T-cell (primary cell): ENCODE measurements at regions not wholly inside any gene's neighbourhood (a gene's known extent, or its start where the extent isn't known, plus 50 kb on each side); places are given as distances from the start of the nearest gene placed in this dataset.

Source experiments
- ATAC-seq, 4 experiments: fragments of 200-7000 bp in 3 of 4; fragments of 150-1000 bp in 1 of 4; cut with Tn5 transposase; replicated peaks in 1 of 4; 1 replicate in 3 of 4; 2 replicates in 1 of 4; pipeline ENCODE4 v1.10.0; 2021; ENCODE audit warnings: moderate library complexity in 3 of 4, mild to moderate bottlenecking in 2 of 4, moderate number of reproducible peaks in 1 of 4
- CTCF ChIA-PET, 2 donors: fragments of 300-600 bp; sonication (Branson Sonifier 250); formaldehyde crosslinking; loops; one replicate each; lab custom pipeline; 2022; ENCODE audit warnings: antibody characterized with exemption in 2 of 2; lab: Charles Lee
- POLR2A ChIA-PET, 2 donors: fragments of 300-600 bp; sonication (Branson Sonifier 250); formaldehyde crosslinking; loops; one replicate each; lab custom pipeline; 2022; ENCODE audit warnings: antibody characterized with exemption in 2 of 2; lab: Charles Lee
- DNase-seq, 35 experiments: peaks; one replicate each; pipeline versions ENCODE4 v3.0.0 to v3.0.0-alpha.2; 2013 to 2023
- H3K27ac ChIP-seq: one replicate; pipeline ENCODE4 v1.5.1; 2013; ENCODE audit warnings: low read length
- H3K27me3 ChIP-seq, 2 experiments: replicated peaks in 1 of 2; 1 replicate in 1 of 2; 2 replicates in 1 of 2; pipeline versions ENCODE4 v1.6.1 to v1.7.0; 2013; ENCODE audit warnings: low read length in 1 of 2, mixed read lengths in 1 of 2; ENCODE audit not compliant: control insufficient read depth in 2 of 2, insufficient read depth in 2 of 2; ENCODE audit errors: extremely low read depth in 1 of 2
- H3K36me3 ChIP-seq, 2 donors: 1 replicate in 1 of 2; 2 replicates in 1 of 2; pipeline versions ENCODE4 v1.6.1 to v1.7.0; 2013; ENCODE audit warnings: low read length in 1 of 2; ENCODE audit not compliant: control insufficient read depth in 2 of 2, insufficient read depth in 1 of 2; ENCODE audit errors: extremely low read depth in 1 of 2
- H3K4me1 ChIP-seq, 2 experiments: 1 replicate in 1 of 2; 2 replicates in 1 of 2; pipeline versions ENCODE4 v1.6.1 to v1.7.0; 2013; ENCODE audit warnings: low read length in 2 of 2, mixed read lengths in 1 of 2; ENCODE audit not compliant: insufficient read depth in 2 of 2, control insufficient read depth in 1 of 2; ENCODE audit errors: extremely low read depth in 1 of 2
- H3K4me3 ChIP-seq, 2 donors: 1 replicate in 1 of 2; 2 replicates in 1 of 2; pipeline versions ENCODE4 v1.5.1 to v1.7.0; 2013; ENCODE audit warnings: mild to moderate bottlenecking in 2 of 2, low read length in 1 of 2, moderate library complexity in 1 of 2; ENCODE audit not compliant: control insufficient read depth in 1 of 2; ENCODE audit errors: extremely low read depth in 1 of 2
- H3K9me3 ChIP-seq: 2 replicates; pipeline ENCODE4 v1.7.0; 2013
- H3K27ac Mint-ChIP-seq, 2 donors: one replicate each; pipeline ENCODE4 v1.8.0; 2020 to 2021; ENCODE audit warnings: mild to moderate bottlenecking in 2 of 2, mixed read lengths in 2 of 2
- H3K27me3 Mint-ChIP-seq, 2 donors: one replicate each; pipeline ENCODE4 v1.8.0; 2021 to 2022; ENCODE audit warnings: mixed read lengths in 2 of 2
- H3K36me3 Mint-ChIP-seq: one replicate; pipeline ENCODE4 v1.8.0; 2021; ENCODE audit warnings: mixed read lengths
- H3K4me1 Mint-ChIP-seq, 3 donors: one replicate each; pipeline ENCODE4 v1.8.0; 2020 to 2022; ENCODE audit warnings: mixed read lengths in 3 of 3, mild to moderate bottlenecking in 1 of 3
- H3K4me3 Mint-ChIP-seq, 3 donors: one replicate each; pipeline ENCODE4 v1.8.0; 2020 to 2022; ENCODE audit warnings: mild to moderate bottlenecking in 3 of 3, mixed read lengths in 3 of 3, moderate library complexity in 3 of 3
- H3K9me3 Mint-ChIP-seq, 3 donors: one replicate each; pipeline ENCODE4 v1.8.0; 2020 to 2022; ENCODE audit warnings: mixed read lengths in 3 of 3
- WGBS: methylation state at CpG from one replicate; pipeline ENCODE4 v1.1.5; 2013; ENCODE audit warnings: missing lambda C conversion rate; ENCODE audit not compliant: insufficient coverage; 5-methylcytosine and 5-hydroxymethylcytosine counted together

GRCh38 chr4:173656898-173657297 lies 126.9 kb upstream of the HAND2 start:
- H3K9me3 Mint-ChIP-seq, result peaks cover 0 to 6% (median 5%) of the 10 kb centered on the region in 3 donors
- no peak overlapping the region for H3K27ac Mint-ChIP-seq
- no peaks in the 10 kb centered on the region for H3K9me3 ChIP-seq
- peaks cover 0 to 11% of the 10 kb centered on the region in 2 donors for H3K27me3 Mint-ChIP-seq
- 71% methylated on average over 1 of the region's 4 CpGs for WGBS
- H3K27ac ChIP-seq, result no peak overlapping the region
- H3K27me3 ChIP-seq, result no peaks in the 10 kb centered on the region
- H3K36me3 Mint-ChIP-seq, result no peaks in the 10 kb centered on the region
- CTCF ChIA-PET, result no interaction called here
- H3K4me3 Mint-ChIP-seq, result no peak overlapping the region
- H3K4me1 Mint-ChIP-seq, result no peaks in the 10 kb centered on the region
- POLR2A ChIA-PET, result no interaction called here
- no peaks in the 10 kb centered on the region for H3K4me1 ChIP-seq
- H3K36me3 ChIP-seq, result no peaks in the 10 kb centered on the region
- DNase-seq (no peak), ATAC-seq (no peak)
- no peak overlapping the region for H3K4me3 ChIP-seq

GRCh38 chr4:173652283-173652931 lies 122.4 kb upstream of the HAND2 start:
- no peak for DNase-seq
- Mint-ChIP-seq H3K4me3 (no peak overlapping the region), H3K9me3 (no peaks in the 10 kb centered on the region), H3K4me1 (no peaks in the 10 kb centered on the region), H3K36me3 (no peaks in the 10 kb centered on the region), H3K27ac (no peak overlapping the region), H3K27me3 (no peaks in the 10 kb centered on the region)
- Histone ChIP-seq H3K4me3 (no peak overlapping the region), H3K4me1 (no peaks in the 10 kb centered on the region), H3K27ac (no peak overlapping the region), H3K27me3 (no peaks in the 10 kb centered on the region), H3K9me3 (no peaks in the 10 kb centered on the region), H3K36me3 (no peaks in the 10 kb centered on the region)
- CTCF ChIA-PET, result interaction anchor here in 1 of 2 donors (0.7 kb wide), 2 partner anchors 10 to 12 kb away, joined by 3 read pairs; no protein-coding TSS in a partner anchor
- WGBS, result no CpG with 5 or more reads among the region's 6 CpGs
- POLR2A ChIA-PET, result no interaction called here
- ATAC-seq, result no peak

- no peak for DNase-seq
- no peaks in the 10 kb centered on the region for H3K27me3 Mint-ChIP-seq
- H3K4me1 Mint-ChIP-seq, result no peaks in the 10 kb centered on the region
- no peaks in the 10 kb centered on the region for H3K36me3 Mint-ChIP-seq
- Histone ChIP-seq H3K36me3 (no peaks in the 10 kb centered on the region), H3K27ac (no peak overlapping the region), H3K27me3 (peaks cover 0 to 3% of the 10 kb centered on the region in 2 experiments), H3K4me3 (no peak overlapping the region), H3K9me3 (no peaks in the 10 kb centered on the region), H3K4me1 (no peaks in the 10 kb centered on the region)
- 100% methylated on average over 1 of the region's 7 CpGs for WGBS
- H3K9me3 Mint-ChIP-seq, result no peaks in the 10 kb centered on the region
- CTCF ChIA-PET, result interaction anchor here in 1 of 2 donors (0.7 kb wide), 1 partner anchor 10 kb away, joined by 3 read pairs; no protein-coding TSS in a partner anchor
- no peak for ATAC-seq
- POLR2A ChIA-PET, result no interaction called here
- no peak overlapping the region for H3K27ac Mint-ChIP-seq
- H3K4me3 Mint-ChIP-seq, result no peak overlapping the region
Observed at GRCh38 chr4:173651651-173652282, 121.7 kb upstream of the HAND2 start.

GRCh38 chr4:173647902-173648301 lies 117.9 kb upstream of the HAND2 start:
- WGBS, result no CpG with 5 or more reads among the region's 4 CpGs
- Histone ChIP-seq H3K4me3 (no peak overlapping the region), H3K27me3 (peaks cover 0 to 3% of the 10 kb centered on the region in 2 experiments), H3K4me1 (no peaks in the 10 kb centered on the region), H3K9me3 (no peaks in the 10 kb centered on the region), H3K27ac (no peak overlapping the region), H3K36me3 (no peaks in the 10 kb centered on the region)
- no peaks in the 10 kb centered on the region for H3K4me1 Mint-ChIP-seq
- DNase-seq, result no peak
- no peak for ATAC-seq
- H3K4me3 Mint-ChIP-seq, result no peak overlapping the region
- no peaks in the 10 kb centered on the region for H3K36me3 Mint-ChIP-seq
- peaks cover 0 to 3% of the 10 kb centered on the region in 2 donors for H3K27me3 Mint-ChIP-seq
- ChIA-PET CTCF (no interaction called here), POLR2A (no interaction called here)
- no peak overlapping the region for H3K27ac Mint-ChIP-seq
- H3K9me3 Mint-ChIP-seq, result no peaks in the 10 kb centered on the region

- WGBS, result 20% methylated on average over 1 of the region's 3 CpGs
- CTCF ChIA-PET, result interaction anchor here in 1 of 2 donors (0.5 kb wide), 1 partner anchor 10 kb away, joined by 3 read pairs; no protein-coding TSS in a partner anchor
Observed at GRCh38 chr4:173642509-173642908, 112.5 kb upstream of the HAND2 start.

GRCh38 chr4:173635395-173635794 lies 105.4 kb upstream of the HAND2 start:
- no peaks in the 10 kb centered on the region for H3K9me3 ChIP-seq
- Mint-ChIP-seq H3K27ac (no peak overlapping the region), H3K4me1 (no peaks in the 10 kb centered on the region), H3K4me3 (no peak overlapping the region), H3K27me3 (no peaks in the 10 kb centered on the region), H3K36me3 (no peaks in the 10 kb centered on the region), H3K9me3 (peaks cover 3 to 40% (median 22%) of the 10 kb centered on the region in 3 donors)
- H3K27me3 ChIP-seq, result no peaks in the 10 kb centered on the region
- H3K36me3 ChIP-seq, result no peaks in the 10 kb centered on the region
- DNase-seq (no peak), ATAC-seq (no peak)
- H3K4me1 ChIP-seq, result no peaks in the 10 kb centered on the region
- H3K27ac ChIP-seq, result no peak overlapping the region
- POLR2A ChIA-PET, result no interaction called here
- CTCF ChIA-PET, result no interaction called here
- no peak overlapping the region for H3K4me3 ChIP-seq

More at GRCh38 chr4:173642509-173642908, 112.5 kb upstream of the HAND2 start:
- Histone ChIP-seq H3K27me3 (peaks cover 0 to 3% of the 10 kb centered on the region in 2 experiments), H3K4me3 (no peak overlapping the region), H3K4me1 (no peaks in the 10 kb centered on the region), H3K36me3 (no peaks in the 10 kb centered on the region), H3K9me3 (no peaks in the 10 kb centered on the region), H3K27ac (no peak overlapping the region)
- H3K36me3 Mint-ChIP-seq, result no peaks in the 10 kb centered on the region
- ATAC-seq (no peak), DNase-seq (no peak)
- POLR2A ChIA-PET, result no interaction called here
- peaks cover 0 to 6% (median 5%) of the 10 kb centered on the region in 3 donors for H3K9me3 Mint-ChIP-seq
- peaks cover 0 to 8% of the 10 kb centered on the region in 2 donors for H3K27me3 Mint-ChIP-seq
- no peaks in the 10 kb centered on the region for H3K4me1 Mint-ChIP-seq
- H3K4me3 Mint-ChIP-seq, result no peak overlapping the region
- no peak overlapping the region for H3K27ac Mint-ChIP-seq
